K562 (cell line): ENCODE measurements at regions not wholly inside any gene's neighbourhood (a gene's known extent, or its start where the extent isn't known, plus 50 kb on each side); places are given as distances from the start of the nearest gene placed in this dataset.

Experiments used
- ATAC-seq: fragments of 200-7000 bp; cut with Tn5 transposase; 3 replicates; pipeline ENCODE4 v1.9.1; 2020; ENCODE audit warnings: moderate library complexity
- BruUV-seq: library from RNA; stranded (reverse); fragments of 400-500 nt; replicated peaks from 2 replicates; lab custom pipeline; 2021; lab: Mats Ljungman, UMichigan
- CTCF ChIA-PET: fragments of 300-600 bp; formaldehyde crosslinking; extraction: SDS; loops from one replicate; lab custom pipeline; 2021; ENCODE audit warnings: low intra/inter-chr PET ratio; lab: Yijun Ruan, JAX
- POLR2A ChIA-PET: fragments of 300-600, 350-650 bp; sonication (Branson Sonifier 250); formaldehyde crosslinking; extraction: SDS; loops from one replicate; lab custom pipeline; 2021; ENCODE audit warnings: antibody characterized with exemption, inconsistent platforms; lab: Yijun Ruan, JAX
- DNase-seq, 4 experiments: peaks; one replicate each; pipeline versions ENCODE4 v3.0.0 to v3.0.0-alpha.2; 2011 to 2018; ENCODE audit warnings: low spot score in 3 of 4, mixed read lengths in 3 of 4; ENCODE audit errors: extremely low read depth in 1 of 4
- FAIRE-seq: peaks from 2 replicates; lab custom pipeline; 2011; peaks lifted over from hg19 to GRCh38; lab: Jason Lieb, UNC
- H2AFZ ChIP-seq: 2 replicates; pipeline ENCODE4 v1.6.0; 2011; ENCODE audit warnings: low read depth, low read length, control low read depth, inconsistent platforms
- H3K27ac ChIP-seq: fragments of 200-600 bp; 3 replicates; pipeline ENCODE4 v1.8.0; 2011; ENCODE audit warnings: low read depth, mild to moderate bottlenecking, control low read depth, inconsistent platforms, low read length, moderate library complexity, mixed read lengths; ENCODE audit errors: extremely low read depth
- H3K27me3 ChIP-seq, 2 experiments: fragments of 300-600 bp in 1 of 2; 2 replicates in 1 of 2; 3 replicates in 1 of 2; pipeline versions ENCODE4 v1.6.0 to v1.8.0; 2011; ENCODE audit warnings: inconsistent platforms in 2 of 2, low read length in 2 of 2, mild to moderate bottlenecking in 1 of 2, mixed read lengths in 1 of 2, moderate library complexity in 1 of 2; ENCODE audit not compliant: control insufficient read depth in 2 of 2, insufficient read depth in 2 of 2
- H3K36me3 ChIP-seq: fragments of 300-600 bp; 3 replicates; pipeline ENCODE4 v1.8.0; 2011; ENCODE audit warnings: mild to moderate bottlenecking, low read length, inconsistent platforms; ENCODE audit not compliant: control insufficient read depth, insufficient read depth
- H3K4me1 ChIP-seq, 2 experiments: fragments of 200-600 bp in 1 of 2; replicated peaks in 1 of 2; 2 replicates in 1 of 2; 3 replicates in 1 of 2; pipeline versions ENCODE4 v1.5.1 to v1.8.0; 2011; ENCODE audit warnings: inconsistent platforms in 2 of 2, low read length in 2 of 2, mild to moderate bottlenecking in 1 of 2, mixed read lengths in 1 of 2, moderate library complexity in 1 of 2; ENCODE audit not compliant: control insufficient read depth in 2 of 2, insufficient read depth in 2 of 2
- H3K4me2 ChIP-seq: 2 replicates; pipeline ENCODE4 v1.6.1; 2011; ENCODE audit warnings: low read length, control low read depth, inconsistent platforms, mixed read lengths; ENCODE audit not compliant: insufficient read depth
- H3K4me3 ChIP-seq: fragments of 200-600 bp; sonication (generic), shearing (Covaris generic); 2 replicates; pipeline ENCODE4 v1.5.1; 2016; ENCODE audit warnings: control low read depth, inconsistent platforms
- H3K79me2 ChIP-seq: fragments of 200-600 bp; 3 replicates; pipeline ENCODE4 v1.8.0; 2011; ENCODE audit warnings: low read length, inconsistent platforms; ENCODE audit not compliant: control insufficient read depth, insufficient read depth
- H3K9ac ChIP-seq, 2 experiments: 2 replicates each; pipeline versions ENCODE4 v1.6.0 to v1.6.1; 2011; ENCODE audit warnings: low read depth in 2 of 2, low read length in 2 of 2, control low read depth in 1 of 2, inconsistent platforms in 1 of 2, mild to moderate bottlenecking in 1 of 2, mixed read lengths in 1 of 2; ENCODE audit not compliant: insufficient read depth in 1 of 2
- H3K9me1 ChIP-seq: one replicate; pipeline ENCODE4 v1.6.0; 2011; ENCODE audit warnings: inconsistent platforms, mild to moderate bottlenecking, low read length, moderate library complexity; ENCODE audit not compliant: control insufficient read depth, insufficient read depth
- H3K9me3 ChIP-seq: replicated peaks from 2 replicates; pipeline ENCODE4 v1.5.1; 2011; ENCODE audit warnings: low read depth, low read length, inconsistent platforms; ENCODE audit not compliant: control insufficient read depth, insufficient read depth
- H4K20me1 ChIP-seq: replicated peaks from 2 replicates; pipeline ENCODE4 v1.6.1; 2011; ENCODE audit warnings: low read length, inconsistent platforms, mixed read lengths; ENCODE audit not compliant: control insufficient read depth, insufficient read depth
- BRD9 ChIP-seq: fragments of 450-650 bp; IDR thresholded peaks from 2 replicates; pipeline ENCODE4 v1.6.1; 2018; ENCODE audit warnings: low read depth; ENCODE audit not compliant: partially characterized antibody
- C11orf30 ChIP-seq: fragments of 450-650 bp; IDR thresholded peaks from 2 replicates; pipeline ENCODE4 v1.6.1; 2016; ENCODE audit warnings: low read depth, mild to moderate bottlenecking
- CEBPG ChIP-seq, 3 experiments: fragments of 200-800 bp in 1 of 3; sonication (Bioruptor generic) in 1 of 3; sonication (generic) in 1 of 3; formaldehyde crosslinking in 1 of 3; IDR thresholded peaks in 2 of 3; conservative IDR thresholded peaks in 1 of 3; 2 replicates each; pipeline versions ENCODE4 v1.6.1 to v1.8.0; 2016 to 2022; ENCODE audit warnings: missing compliant biosample characterization in 2 of 3, missing genetic modification characterization in 2 of 3, mild to moderate bottlenecking in 1 of 3, missing genetic modification reagents in 1 of 3
- FOXK2 ChIP-seq, 2 experiments: fragments of 450-650 bp; IDR thresholded peaks in 1 of 2; conservative IDR thresholded peaks in 1 of 2; 2 replicates each; pipeline ENCODE4 v1.6.1; 2016; ENCODE audit warnings: low read depth in 2 of 2, mild to moderate bottlenecking in 1 of 2
- KDM5B ChIP-seq: fragments of 200-600 bp; sonication (generic); IDR thresholded peaks from 2 replicates; pipeline ENCODE4 v1.6.1; 2012; ENCODE audit warnings: low read depth, mild to moderate bottlenecking, moderate library complexity, low read length, control low read depth, inconsistent platforms; ENCODE audit not compliant: insufficient replicate concordance
- KLF13 ChIP-seq: fragments of 450-650 bp; IDR thresholded peaks from 2 replicates; pipeline ENCODE4 v1.6.1; 2016; ENCODE audit warnings: missing genetic modification characterization, low read depth, mild to moderate bottlenecking, missing compliant biosample characterization, moderate library complexity, borderline replicate concordance
- LEF1 ChIP-seq: fragments of 450-650 bp; IDR thresholded peaks from 2 replicates; pipeline ENCODE4 v1.6.1; 2016; ENCODE audit warnings: mild to moderate bottlenecking
- RNF2 ChIP-seq: sonication (generic); IDR thresholded peaks from 2 replicates; pipeline ENCODE4 v1.6.1; 2016
- SP1 ChIP-seq: sonication (generic); formaldehyde crosslinking; IDR thresholded peaks from 2 replicates; pipeline ENCODE4 v1.8.1; 2022; ENCODE audit warnings: mild to moderate bottlenecking, missing genetic modification reagents
- TBL1XR1 ChIP-seq, 2 experiments: IDR thresholded peaks; 2 replicates each; pipeline ENCODE4 v1.6.1; 2012; ENCODE audit warnings: improper control_type of control experiment in 2 of 2, low read length in 2 of 2, mild to moderate bottlenecking in 1 of 2
- TRIM24 ChIP-seq, 2 experiments: fragments of 450-650 bp; IDR thresholded peaks; 2 replicates each; pipeline ENCODE4 v1.6.1; 2016
- ZNF384 ChIP-seq: IDR thresholded peaks from 2 replicates; pipeline ENCODE4 v1.6.1; 2012; ENCODE audit warnings: low read depth, low read length, improper control_type of control experiment
- ZNF589 ChIP-seq: fragments of 200-800 bp; sonication (Bioruptor generic); IDR thresholded peaks from 2 replicates; pipeline ENCODE4 v1.6.1; 2016; ENCODE audit warnings: low read depth, missing genetic modification characterization, missing compliant biosample characterization
- WGBS: fragments of 100-300 bp; shearing (Covaris generic); methylation state at CpG from one replicate; pipeline ENCODE4 v1.1.6; 2016; ENCODE audit warnings: low coverage, mixed read lengths; ENCODE audit not compliant: insufficient coverage; ENCODE audit errors: missing lambda C conversion rate; 5-methylcytosine and 5-hydroxymethylcytosine counted together
- in situ Hi-C: fragments of 300-500 bp; cut with MboI; formaldehyde crosslinking; loops from 4 replicates; pipeline ENCODE4 v1.15.0; 2018; ENCODE audit warnings: inconsistent platforms, mixed read lengths
- intact Hi-C: fragments of 100-400 bp; cut with micrococcal nuclease; formaldehyde crosslinking; loops from 2 replicates; pipeline ENCODE4 v1.14.2; 2022
- TF ChIP-seq, protein P1 (sequence below): fragments of 200-800 bp; sonication (Bioruptor generic); IDR thresholded peaks from 2 replicates; pipeline ENCODE4 v1.6.1; 2016; ENCODE audit warnings: missing genetic modification characterization, missing compliant biosample characterization

DNA sequence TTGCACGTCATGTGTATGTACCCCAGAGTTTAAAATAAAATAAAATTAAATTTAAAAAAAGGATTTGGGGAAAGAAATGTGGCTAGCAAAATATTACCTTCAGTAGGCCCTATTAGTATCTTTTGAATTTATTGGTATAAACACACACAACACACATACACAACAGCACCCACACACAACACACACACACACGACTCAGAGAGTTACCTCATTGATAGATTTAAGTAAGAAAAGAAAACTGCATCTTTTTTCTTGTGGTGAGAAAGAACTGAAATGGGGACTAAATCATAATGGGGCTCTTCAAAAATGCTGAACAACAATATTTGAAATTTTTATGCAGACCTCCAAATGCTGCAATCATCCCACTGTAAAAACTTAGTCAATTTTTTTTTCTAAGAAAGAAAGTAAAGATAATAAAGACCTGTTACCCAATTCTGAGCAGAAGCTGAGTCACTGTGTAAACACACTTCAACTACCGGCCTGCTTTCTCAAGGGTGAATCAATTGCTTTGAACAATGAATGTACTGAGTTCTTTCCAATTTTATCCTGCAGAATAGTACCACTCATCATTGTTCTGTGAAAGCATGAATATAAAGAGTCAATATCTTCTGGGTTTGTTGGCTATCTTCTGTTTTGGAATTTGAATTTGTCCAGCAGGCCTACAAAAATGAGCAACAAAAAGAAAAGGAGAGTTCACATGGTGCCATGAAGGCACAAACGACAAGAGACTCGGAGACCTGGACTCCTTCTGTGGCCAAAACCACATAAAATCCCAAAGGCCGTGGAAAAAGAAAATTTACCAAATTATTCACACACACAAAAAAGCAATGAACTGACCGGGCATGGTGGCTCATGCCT, 57.9 kb upstream of the CCNG1 start:
- ChIA-PET CTCF (no interaction called here), POLR2A (interaction anchor here (0.6 kb wide), 2 partner anchors 23 to 81 kb away, joined by 3 read pairs; partner anchors contain the start of genes HMMR and NUDCD2)
- Histone ChIP-seq H4K20me1 (no peaks in the 10 kb centered on the region), H3K27ac (peak overlapping the region; percentile 82), H3K9me3 (no peaks in the 10 kb centered on the region), H3K9ac (peak overlapping the region in 1 of 2 experiments; percentile 46; a peak in 2 of 4 replicates), H3K9me1 (no peaks in the 10 kb centered on the region), H3K4me3 (no peak overlapping the region), H3K79me2 (no peaks in the 10 kb centered on the region), H3K4me1 (peaks cover 2 to 11% of the 10 kb centered on the region in 2 experiments; a peak in 4 of 5 replicates), H3K27me3 (no peaks in the 10 kb centered on the region), H3K36me3 (no peaks in the 10 kb centered on the region), H3K4me2 (peak overlapping the region; percentile 20; the same call in 1 of the 2 replicates), H2AFZ (peak overlapping the region; percentile 78)
- no TSS peak for BruUV-seq
- ATAC-seq: peak; percentile 92
- WGBS: 23% methylated on average over 7 of the region's 7 CpGs
- peak; percentile 77 for FAIRE-seq
- DNase-seq: peak; percentile 27 to 73 (median 44)
- in situ Hi-C loops (no loop called here), intact Hi-C loops (no loop called here)
- TF ChIP-seq KLF13 (tag): no peak
- TF ChIP-seq BRD9: peak; percentile 65
- peak; percentile 72; a peak in 3 of 4 replicates for TF ChIP-seq TRIM24 (IDR thresholded peaks at IDR 0.05)
- 0 out of 2 replicates have a peak, but pooled peaks have one; percentile 37 for TF ChIP-seq RNF2
- TF ChIP-seq SP1 (CRISPR knock-in tag): no peak
- TF ChIP-seq, protein P1, sequence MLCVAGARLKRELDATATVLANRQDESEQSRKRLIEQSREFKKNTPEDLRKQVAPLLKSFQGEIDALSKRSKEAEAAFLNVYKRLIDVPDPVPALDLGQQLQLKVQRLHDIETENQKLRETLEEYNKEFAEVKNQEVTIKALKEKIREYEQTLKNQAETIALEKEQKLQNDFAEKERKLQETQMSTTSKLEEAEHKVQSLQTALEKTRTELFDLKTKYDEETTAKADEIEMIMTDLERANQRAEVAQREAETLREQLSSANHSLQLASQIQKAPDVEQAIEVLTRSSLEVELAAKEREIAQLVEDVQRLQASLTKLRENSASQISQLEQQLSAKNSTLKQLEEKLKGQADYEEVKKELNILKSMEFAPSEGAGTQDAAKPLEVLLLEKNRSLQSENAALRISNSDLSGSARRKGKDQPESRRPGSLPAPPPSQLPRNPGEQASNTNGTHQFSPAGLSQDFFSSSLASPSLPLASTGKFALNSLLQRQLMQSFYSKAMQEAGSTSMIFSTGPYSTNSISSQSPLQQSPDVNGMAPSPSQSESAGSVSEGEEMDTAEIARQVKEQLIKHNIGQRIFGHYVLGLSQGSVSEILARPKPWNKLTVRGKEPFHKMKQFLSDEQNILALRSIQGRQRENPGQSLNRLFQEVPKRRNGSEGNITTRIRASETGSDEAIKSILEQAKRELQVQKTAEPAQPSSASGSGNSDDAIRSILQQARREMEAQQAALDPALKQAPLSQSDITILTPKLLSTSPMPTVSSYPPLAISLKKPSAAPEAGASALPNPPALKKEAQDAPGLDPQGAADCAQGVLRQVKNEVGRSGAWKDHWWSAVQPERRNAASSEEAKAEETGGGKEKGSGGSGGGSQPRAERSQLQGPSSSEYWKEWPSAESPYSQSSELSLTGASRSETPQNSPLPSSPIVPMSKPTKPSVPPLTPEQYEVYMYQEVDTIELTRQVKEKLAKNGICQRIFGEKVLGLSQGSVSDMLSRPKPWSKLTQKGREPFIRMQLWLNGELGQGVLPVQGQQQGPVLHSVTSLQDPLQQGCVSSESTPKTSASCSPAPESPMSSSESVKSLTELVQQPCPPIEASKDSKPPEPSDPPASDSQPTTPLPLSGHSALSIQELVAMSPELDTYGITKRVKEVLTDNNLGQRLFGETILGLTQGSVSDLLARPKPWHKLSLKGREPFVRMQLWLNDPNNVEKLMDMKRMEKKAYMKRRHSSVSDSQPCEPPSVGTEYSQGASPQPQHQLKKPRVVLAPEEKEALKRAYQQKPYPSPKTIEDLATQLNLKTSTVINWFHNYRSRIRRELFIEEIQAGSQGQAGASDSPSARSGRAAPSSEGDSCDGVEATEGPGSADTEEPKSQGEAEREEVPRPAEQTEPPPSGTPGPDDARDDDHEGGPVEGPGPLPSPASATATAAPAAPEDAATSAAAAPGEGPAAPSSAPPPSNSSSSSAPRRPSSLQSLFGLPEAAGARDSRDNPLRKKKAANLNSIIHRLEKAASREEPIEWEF: peak; percentile 56
- TF ChIP-seq LEF1: peak; percentile 92
- peak; percentile 77; the same call in 1 of the 2 replicates for TF ChIP-seq CEBPG (CRISPR knock-in tag; IDR thresholded peaks at IDR 0.05)
- peak; percentile 91 to 94 for TF ChIP-seq CEBPG (tag; conservative IDR thresholded peaks at IDR 0.05 in 1 of 2, IDR thresholded peaks at IDR 0.05 in 1 of 2)
- TF ChIP-seq C11orf30: peak; percentile 88
- peak; percentile 79 for TF ChIP-seq ZNF384
- TF ChIP-seq TBL1XR1 (IDR thresholded peaks at IDR 0.05; ENCODE audit: low read length in 2 of 2): peak in 1 of 2 experiments; percentile 15; a peak in 1 of 4 replicates
- peak in 1 of 2 experiments; percentile 62; a peak in 3 of 4 replicates for TF ChIP-seq FOXK2 (conservative IDR thresholded peaks at IDR 0.05 in 1 of 2, IDR thresholded peaks at IDR 0.05 in 1 of 2; ENCODE audit: low read depth in 2 of 2)
- TF ChIP-seq ZNF589 (CRISPR knock-in tag): no peak
- TF ChIP-seq KDM5B: no peak
